NT2/D1 (cell line): ENCODE measurements at regions not wholly inside any gene's neighbourhood (a gene's known extent, or its start where the extent isn't known, plus 50 kb on each side); places are given as distances from the start of the nearest gene placed in this dataset.

Source experiments
- DNase-seq: peaks from one replicate; pipeline ENCODE4 v3.0.0-alpha.2; 2011; ENCODE audit warnings: low read depth, low spot score
- H3K27me3 ChIP-seq: 2 replicates; pipeline ENCODE4 v1.6.0; 2011; ENCODE audit warnings: mild to moderate bottlenecking; ENCODE audit not compliant: insufficient read length, insufficient read depth
- H3K36me3 ChIP-seq: 2 replicates; pipeline ENCODE4 v1.6.1; 2011; ENCODE audit warnings: mild to moderate bottlenecking, low read length, mixed read lengths; ENCODE audit not compliant: insufficient read depth, insufficient read length
- H3K4me1 ChIP-seq: 2 replicates; pipeline ENCODE4 v1.5.1; 2011; ENCODE audit not compliant: insufficient read depth, insufficient read length
- H3K4me3 ChIP-seq: 2 replicates; pipeline ENCODE4 v1.5.1; 2011; ENCODE audit warnings: low read depth; ENCODE audit not compliant: insufficient read length
- H3K9ac ChIP-seq: 2 replicates; pipeline ENCODE4 v1.6.0; 2011; ENCODE audit warnings: low read depth; ENCODE audit not compliant: insufficient read length
- H3K9me3 ChIP-seq: 2 replicates; pipeline ENCODE4 v1.5.1; 2011; ENCODE audit warnings: mild to moderate bottlenecking, low read length; ENCODE audit not compliant: insufficient read depth
- SUZ12 ChIP-seq: IDR thresholded peaks from 2 replicates; pipeline ENCODE4 v1.6.1; 2011; ENCODE audit not compliant: insufficient read length, insufficient read depth; ENCODE audit errors: extremely low read depth
- YY1 ChIP-seq: IDR thresholded peaks from 2 replicates; pipeline ENCODE4 v1.6.1; 2011; ENCODE audit not compliant: insufficient read length, insufficient read depth
- ZNF274 ChIP-seq: IDR thresholded peaks from 2 replicates; pipeline ENCODE4 v1.6.1; 2011; ENCODE audit warnings: mild to moderate bottlenecking, low read depth, low read length

- no peaks in the 10 kb centered on the region for H3K9me3 ChIP-seq
- H3K4me3 ChIP-seq, result no peak overlapping the region
- no peaks in the 10 kb centered on the region for H3K4me1 ChIP-seq
- TF ChIP-seq YY1 (no peak), ZNF274 (no peak), SUZ12 (no peak)
- no peaks in the 10 kb centered on the region for H3K27me3 ChIP-seq
- H3K36me3 ChIP-seq, result no peaks in the 10 kb centered on the region
- H3K9ac ChIP-seq, result no peak overlapping the region
- peak; percentile 15 for DNase-seq
Observed at GRCh38 chr20:24102290-24102689, 113.7 kb upstream of the GGTLC1 start.

- no peak for TF ChIP-seq SUZ12
- TF ChIP-seq ZNF274, result no peak
- TF ChIP-seq YY1, result no peak
- H3K4me3 ChIP-seq, result no peak overlapping the region
- DNase-seq, result peak; percentile 15
Observed at GRCh38 chr20:24100370-24101011, 111.9 kb upstream of the GGTLC1 start.

GRCh38 chr20:24098886-24099285 is 110.3 kb upstream of the GGTLC1 start:
- no peak overlapping the region for H3K4me3 ChIP-seq
- H3K4me1 ChIP-seq, result no peaks in the 10 kb centered on the region
- H3K9ac ChIP-seq, result no peak overlapping the region
- DNase-seq, result no peak
- H3K9me3 ChIP-seq, result no peaks in the 10 kb centered on the region
- no peaks in the 10 kb centered on the region for H3K27me3 ChIP-seq
- no peak for TF ChIP-seq YY1
- TF ChIP-seq ZNF274, result no peak
- TF ChIP-seq SUZ12, result no peak
- H3K36me3 ChIP-seq, result no peaks in the 10 kb centered on the region

More at GRCh38 chr20:24100370-24101011, 111.9 kb upstream of the GGTLC1 start:
- H3K27me3 ChIP-seq, result no peaks in the 10 kb centered on the region
- no peaks in the 10 kb centered on the region for H3K36me3 ChIP-seq
- H3K9me3 ChIP-seq, result no peaks in the 10 kb centered on the region
- no peak overlapping the region for H3K9ac ChIP-seq
- H3K4me1 ChIP-seq, result no peaks in the 10 kb centered on the region

- no peaks in the 10 kb centered on the region for H3K4me1 ChIP-seq
- H3K9me3 ChIP-seq, result no peaks in the 10 kb centered on the region
- H3K9ac ChIP-seq, result no peak overlapping the region
- H3K27me3 ChIP-seq, result no peaks in the 10 kb centered on the region
- no peak overlapping the region for H3K4me3 ChIP-seq
- TF ChIP-seq SUZ12, result no peak
- H3K36me3 ChIP-seq, result no peaks in the 10 kb centered on the region
- DNase-seq, result no peak
Observed at GRCh38 chr20:24097506-24098245, 109.1 kb upstream of the GGTLC1 start.

- H3K36me3 ChIP-seq, result no peaks in the 10 kb centered on the region
- DNase-seq, result no peak
- H3K9ac ChIP-seq, result no peak overlapping the region
- no peaks in the 10 kb centered on the region for H3K4me1 ChIP-seq
- no peaks in the 10 kb centered on the region for H3K27me3 ChIP-seq
- no peak for TF ChIP-seq YY1
- no peak overlapping the region for H3K4me3 ChIP-seq
- no peaks in the 10 kb centered on the region for H3K9me3 ChIP-seq
Observed at GRCh38 chr20:24096864-24097450, 108.4 kb upstream of the GGTLC1 start.

GRCh38 chr20:24096264-24096663 is 107.7 kb upstream of the GGTLC1 start:
- H3K36me3 ChIP-seq, result no peaks in the 10 kb centered on the region
- H3K4me3 ChIP-seq, result no peak overlapping the region
- H3K9ac ChIP-seq, result no peak overlapping the region
- no peaks in the 10 kb centered on the region for H3K27me3 ChIP-seq
- H3K9me3 ChIP-seq, result no peaks in the 10 kb centered on the region
- TF ChIP-seq ZNF274 (no peak), YY1 (no peak), SUZ12 (no peak)
- H3K4me1 ChIP-seq, result no peaks in the 10 kb centered on the region
- no peak for DNase-seq

- DNase-seq, result no peak
- no peak overlapping the region for H3K4me3 ChIP-seq
- H3K36me3 ChIP-seq, result no peaks in the 10 kb centered on the region
- no peaks in the 10 kb centered on the region for H3K27me3 ChIP-seq
- TF ChIP-seq YY1 (no peak), ZNF274 (no peak), SUZ12 (no peak)
- no peak overlapping the region for H3K9ac ChIP-seq
- H3K9me3 ChIP-seq, result no peaks in the 10 kb centered on the region
- no peaks in the 10 kb centered on the region for H3K4me1 ChIP-seq
Observed at GRCh38 chr20:24095756-24096155, 107.2 kb upstream of the GGTLC1 start.
